Glutamatergic neuron (in vitro differentiated cells): ENCODE measurements at regions not wholly inside any gene's neighbourhood (a gene's known extent, or its start where the extent isn't known, plus 50 kb on each side); places are given as distances from the start of the nearest gene placed in this dataset.

Experiments used
- DNase-seq: peaks from one replicate; pipeline ENCODE4 v3.0.0; 2022
- H3K27ac Mint-ChIP-seq: one replicate; pipeline ENCODE4 v1.8.0; 2020; ENCODE audit warnings: mild to moderate bottlenecking, mixed read lengths, inconsistent platforms; ENCODE audit not compliant: unreplicated experiment
- H3K27me3 Mint-ChIP-seq: one replicate; pipeline ENCODE4 v1.8.0; 2020; ENCODE audit warnings: mild to moderate bottlenecking, moderate library complexity, mixed read lengths, inconsistent platforms; ENCODE audit not compliant: unreplicated experiment
- H3K36me3 Mint-ChIP-seq: one replicate; pipeline ENCODE4 v1.8.0; 2020; ENCODE audit warnings: mild to moderate bottlenecking, mixed read lengths, inconsistent platforms; ENCODE audit not compliant: unreplicated experiment
- H3K4me1 Mint-ChIP-seq: one replicate; pipeline ENCODE4 v1.8.0; 2020; ENCODE audit warnings: mild to moderate bottlenecking, low read depth, mixed read lengths, inconsistent platforms; ENCODE audit not compliant: unreplicated experiment
- H3K4me3 Mint-ChIP-seq: one replicate; pipeline ENCODE4 v1.8.0; 2020; ENCODE audit warnings: mild to moderate bottlenecking, mixed read lengths, inconsistent platforms; ENCODE audit not compliant: unreplicated experiment
- H3K9me3 Mint-ChIP-seq: one replicate; pipeline ENCODE4 v1.8.0; 2020; ENCODE audit warnings: mild to moderate bottlenecking, moderate library complexity, mixed read lengths, inconsistent platforms; ENCODE audit not compliant: unreplicated experiment
- CTCF ChIP-seq: fragments of 200-600 bp; sonication (generic); IDR thresholded peaks from one replicate; pipeline ENCODE4 v1.5.0; 2021; ENCODE audit not compliant: partially characterized antibody, unreplicated experiment

DNA sequence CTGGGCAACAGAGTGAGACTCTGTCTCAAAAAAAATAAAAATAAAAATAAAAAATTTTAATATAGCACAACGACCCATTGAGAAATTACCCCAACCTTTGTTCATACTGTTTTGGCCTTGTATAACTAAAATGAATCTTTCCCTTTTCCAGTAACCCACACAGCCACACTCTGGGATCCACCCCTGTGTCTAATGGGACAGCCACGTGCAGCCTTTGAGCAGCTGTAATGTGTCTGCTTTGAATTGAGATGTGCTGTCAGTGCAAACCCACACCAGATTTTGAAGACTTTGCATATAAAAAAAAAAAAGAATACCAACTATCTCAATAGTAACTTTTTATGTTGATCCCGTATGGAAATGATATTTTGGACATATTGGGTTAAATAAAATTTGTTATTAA is 112.7 kb upstream of the UBL3 start:
- Mint-ChIP-seq H3K27me3 (peaks cover 14% of the 10 kb centered on the region), H3K9me3 (peaks cover 13% of the 10 kb centered on the region), H3K4me1 (peaks cover 21% of the 10 kb centered on the region), H3K27ac (no peak overlapping the region), H3K36me3 (peaks cover 20% of the 10 kb centered on the region), H3K4me3 (no peak overlapping the region)
- TF ChIP-seq CTCF = no peak
- no peak for DNase-seq

GRCh38 chr13:29961036-29961670 is 110.7 kb upstream of the UBL3 start:
- peaks cover 14% of the 10 kb centered on the region for H3K36me3 Mint-ChIP-seq

DNA sequence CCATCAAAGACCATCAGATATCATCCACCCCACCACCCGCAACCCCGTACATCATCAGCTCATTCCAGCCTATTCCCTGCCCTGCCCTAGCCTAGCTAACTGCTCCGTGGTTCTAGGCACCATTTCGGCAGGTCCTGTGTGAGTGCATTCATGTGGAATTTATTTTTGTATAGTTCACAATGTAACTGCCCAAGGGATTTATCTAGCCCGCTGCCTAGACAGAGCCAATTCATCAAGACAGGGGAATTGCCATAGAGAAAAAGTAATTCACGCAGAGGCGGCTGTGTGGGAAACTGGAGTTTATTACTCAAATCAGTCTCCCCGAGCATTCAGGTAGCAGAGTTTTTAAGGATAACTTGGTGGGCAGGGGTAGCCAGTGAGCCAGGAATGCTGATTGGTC is 109.2 kb upstream of the UBL3 start:
- H3K27me3 Mint-ChIP-seq = peaks cover 19% of the 10 kb centered on the region
- no peak overlapping the region for H3K4me3 Mint-ChIP-seq
- DNase-seq = no peak
- peak overlapping the region; percentile 26 for H3K27ac Mint-ChIP-seq
- no peak for TF ChIP-seq CTCF
- H3K4me1 Mint-ChIP-seq = peaks cover 38% of the 10 kb centered on the region
- H3K9me3 Mint-ChIP-seq = peaks cover 17% of the 10 kb centered on the region
- peaks cover 7% of the 10 kb centered on the region for H3K36me3 Mint-ChIP-seq

More at GRCh38 chr13:29961036-29961670, 110.7 kb upstream of the UBL3 start:
- H3K27ac Mint-ChIP-seq = peak overlapping the region; percentile 78
- peaks cover 20% of the 10 kb centered on the region for H3K9me3 Mint-ChIP-seq
- H3K27me3 Mint-ChIP-seq = peaks cover 21% of the 10 kb centered on the region
- H3K4me3 Mint-ChIP-seq = peak overlapping the region; percentile 58
- TF ChIP-seq CTCF = no peak
- peaks cover 38% of the 10 kb centered on the region for H3K4me1 Mint-ChIP-seq
- peak; percentile 83 for DNase-seq

DNA sequence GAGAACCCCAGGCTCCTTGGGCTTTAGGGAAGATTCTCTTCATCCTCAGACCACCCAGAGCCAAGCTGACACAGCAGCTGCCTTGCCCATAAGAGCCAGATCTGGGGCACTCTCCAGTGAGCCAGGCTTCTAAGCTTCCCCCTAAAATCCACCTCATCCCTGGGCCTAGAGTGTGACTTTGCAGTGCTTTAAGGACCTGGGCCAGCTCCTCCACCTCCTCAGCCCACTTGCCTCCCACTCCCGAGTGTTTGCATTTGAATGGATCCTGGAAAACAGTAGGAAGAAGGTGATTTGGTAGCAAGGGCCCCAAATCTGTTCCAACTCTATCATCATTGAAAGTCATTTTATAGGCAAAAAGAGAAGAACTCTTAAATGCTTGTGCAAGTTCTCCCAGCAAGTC is 108.7 kb upstream of the UBL3 start:
- no peak for TF ChIP-seq CTCF
- Mint-ChIP-seq H3K27ac (no peak overlapping the region), H3K4me1 (peaks cover 38% of the 10 kb centered on the region), H3K9me3 (peaks cover 17% of the 10 kb centered on the region), H3K4me3 (no peak overlapping the region), H3K36me3 (peaks cover 5% of the 10 kb centered on the region), H3K27me3 (peaks cover 19% of the 10 kb centered on the region)
- no peak for DNase-seq

GRCh38 chr13:29958476-29958875 is 108.1 kb upstream of the UBL3 start:
- no peak overlapping the region for H3K27ac Mint-ChIP-seq
- peaks cover 19% of the 10 kb centered on the region for H3K27me3 Mint-ChIP-seq
- H3K4me1 Mint-ChIP-seq = peaks cover 38% of the 10 kb centered on the region
- H3K9me3 Mint-ChIP-seq = peaks cover 17% of the 10 kb centered on the region
- H3K4me3 Mint-ChIP-seq = no peak overlapping the region
- DNase-seq = no peak
- H3K36me3 Mint-ChIP-seq = peaks cover 5% of the 10 kb centered on the region
- no peak for TF ChIP-seq CTCF
